ENCODE measurements at regions not wholly inside any gene's neighbourhood (a gene's known extent, or its start where the extent isn't known, plus 50 kb on each side); places are given as distances from the start of the nearest gene placed in this dataset.

DNA sequence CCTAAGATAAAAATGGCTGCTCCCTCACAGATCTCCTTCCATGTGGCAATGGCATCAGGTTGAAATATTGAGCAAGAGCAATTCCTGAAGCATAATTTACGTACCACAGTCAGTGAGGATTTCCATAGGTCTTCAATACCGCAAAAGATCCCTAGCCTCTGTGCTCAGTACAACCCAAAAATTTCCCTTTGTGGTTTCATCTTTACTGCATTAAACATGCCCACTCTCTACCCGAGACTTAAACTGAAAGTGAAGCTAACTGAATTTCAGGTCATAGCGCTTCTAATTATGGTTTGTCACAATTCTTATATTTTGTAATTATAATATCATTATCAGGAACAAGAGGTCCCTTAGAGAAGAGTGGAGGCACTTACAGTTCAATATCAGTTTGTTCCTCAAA, 1071.1 kb downstream of the XPNPEP1 start:
- peaks cover 0 to 3% of the 10 kb centered on the region in 2 experiments; a peak in 1 of 4 replicates for H3K4me1 Mint-ChIP-seq
- Histone ChIP-seq H3K18ac (ENCODE audit: insufficient read length, low read depth, low read length) (no peak overlapping the region), H2BK12ac (ENCODE audit: insufficient read length, low read depth, low read length) (no peak overlapping the region), H2BK15ac (ENCODE audit: low read depth, low read length) (no peak overlapping the region), H3K4ac (ENCODE audit: low read depth, low read length) (no peak overlapping the region), H3K79me2 (ENCODE audit: insufficient read depth, low read length) (no peaks in the 10 kb centered on the region), H3K4me1 (ENCODE audit: insufficient read depth, low read length) (no peaks in the 10 kb centered on the region), H2BK5ac (ENCODE audit: insufficient read length, low read length) (no peak overlapping the region), H4K91ac (ENCODE audit: insufficient read length, low read depth, low read length) (no peak overlapping the region), H3K23ac (ENCODE audit: insufficient read length, low read depth, low read length) (no peak overlapping the region), H2BK120ac (ENCODE audit: low read depth, low read length, poor library complexity, severe bottlenecking) (no peak overlapping the region), H3K27ac (ENCODE audit: insufficient read length, low read depth, low read length) (no peak overlapping the region), H4K5ac (ENCODE audit: insufficient read length, low read depth, low read length) (no peak overlapping the region), H2AFZ (ENCODE audit: low read length) (no peak overlapping the region), H4K8ac (replicated peaks; ENCODE audit: insufficient read length, low read depth, low read length) (no peak overlapping the region), H3K9me3 (ENCODE audit: control insufficient read depth, low read depth, low read length) (no peaks in the 10 kb centered on the region), H3K56ac (ENCODE audit: insufficient read length, low read depth, low read length) (no peak overlapping the region), H2AK5ac (ENCODE audit: insufficient read length, low read length) (no peak overlapping the region), H3K79me1 (ENCODE audit: insufficient read depth, low read depth, low read length, poor library complexity, severe bottlenecking) (no peaks in the 10 kb centered on the region), H3K4me2 (ENCODE audit: insufficient read depth, insufficient read length, low read length) (no peak overlapping the region), H3K23me2 (ENCODE audit: insufficient read length, low read depth, low read length, poor library complexity, severe bottlenecking) (no peaks in the 10 kb centered on the region), H4K20me1 (ENCODE audit: control insufficient read depth, insufficient read depth, insufficient read length) (no peaks in the 10 kb centered on the region), H3T11ph (ENCODE audit: low read length) (no peak overlapping the region), H3K9ac (ENCODE audit: extremely low read depth, insufficient read length, low read length) (no peak overlapping the region), H3K14ac (ENCODE audit: insufficient read depth, low read length) (no peak overlapping the region), H2BK20ac (ENCODE audit: low read depth, low read length, poor library complexity, severe bottlenecking) (no peak overlapping the region), H3K27me3 (ENCODE audit: insufficient read depth, low read length) (no peaks in the 10 kb centered on the region)
- H3K36me3 Mint-ChIP-seq (ENCODE audit: insufficient read depth in 1 of 3, low read depth in 3 of 3) = no peaks in the 10 kb centered on the region
- no peaks in the 10 kb centered on the region for H3K9me3 Mint-ChIP-seq
- H3K4me3 Mint-ChIP-seq = no peak overlapping the region
- no peak for DNase-seq
- H3K27me3 Mint-ChIP-seq (ENCODE audit: low read depth) = no peaks in the 10 kb centered on the region; the same call in 1 of the 2 replicates
- no peak overlapping the region for H3K27ac Mint-ChIP-seq
- no CpG with 5 or more reads among the region's 4 CpGs for WGBS (ENCODE audit: extremely low coverage, insufficient read length, low lambda C conversion rate)
- TF ChIP-seq CTCF (conservative IDR thresholded peaks at IDR 0.05) = no peak

Data from H9 (cell line).